CD4-positive, alpha-beta T cell treated with Interleukin-6 for 4 hours (primary cell): ENCODE measurements at regions not wholly inside any gene's neighbourhood (a gene's known extent, or its start where the extent isn't known, plus 50 kb on each side); places are given as distances from the start of the nearest gene placed in this dataset.

ENCODE experiments used
- DNase-seq: peaks from one replicate; pipeline ENCODE4 v3.0.0-alpha.2; 2020; ENCODE audit warnings: mixed read lengths

- no peak for DNase-seq
Observed at GRCh38 chr6:134866563-134866962, 83.3 kb downstream of the ALDH8A1 start.

- no peak for DNase-seq
Observed at GRCh38 chr6:134864558-134864957, 85.3 kb downstream of the ALDH8A1 start.

GRCh38 chr6:134863763-134864510, 86.0 kb downstream of the ALDH8A1 start:
- no peak for DNase-seq

GRCh38 chr6:134854366-134854765, 95.5 kb downstream of the ALDH8A1 start:
- no peak for DNase-seq

GRCh38 chr6:134853111-134854055, 96.5 kb downstream of the ALDH8A1 start:
- DNase-seq: no peak

GRCh38 chr6:134851548-134851947, 98.4 kb downstream of the ALDH8A1 start:
- no peak for DNase-seq

- no peak for DNase-seq
Observed at GRCh38 chr6:134850721-134851305, 99.1 kb downstream of the ALDH8A1 start.

- no peak for DNase-seq
Observed at GRCh38 chr6:134849920-134850447, 99.9 kb downstream of the ALDH8A1 start.

- DNase-seq: no peak
Observed at GRCh38 chr6:134848076-134848475, 101.8 kb downstream of the ALDH8A1 start.

GRCh38 chr6:134846865-134847264, 103.0 kb downstream of the ALDH8A1 start:
- no peak for DNase-seq

- DNase-seq: no peak
Observed at GRCh38 chr6:134846031-134846430, 103.9 kb downstream of the ALDH8A1 start.

GRCh38 chr6:134844120-134844519, 105.8 kb downstream of the ALDH8A1 start:
- no peak for DNase-seq

- DNase-seq: no peak
Observed at GRCh38 chr6:134840086-134840867, 109.6 kb downstream of the ALDH8A1 start.

GRCh38 chr6:134835993-134836392, 113.9 kb downstream of the ALDH8A1 start:
- no peak for DNase-seq

GRCh38 chr6:134830940-134831339, 119.0 kb downstream of the ALDH8A1 start:
- DNase-seq: no peak

- DNase-seq: no peak
Observed at GRCh38 chr6:134830194-134830593, 119.7 kb downstream of the ALDH8A1 start.

GRCh38 chr6:134828641-134829040, 121.3 kb downstream of the ALDH8A1 start:
- DNase-seq: no peak

GRCh38 chr6:134826889-134827737, 122.8 kb downstream of the ALDH8A1 start:
- DNase-seq: no peak

GRCh38 chr6:134823710-134824034, 126.2 kb downstream of the ALDH8A1 start:
- no peak for DNase-seq

GRCh38 chr6:134822920-134823709, 126.8 kb downstream of the ALDH8A1 start:
- peak; percentile 39 for DNase-seq
